Smooth muscle cell of the brain vasculature (primary cell): ENCODE measurements at regions not wholly inside any gene's neighbourhood (a gene's known extent, or its start where the extent isn't known, plus 50 kb on each side); places are given as distances from the start of the nearest gene placed in this dataset.
"Not testable (repeated sequence)": the region's sequence is repeated elsewhere in the genome, so short reads cannot be mapped to it uniquely, and the experiment has no call there.

Experiments
- DNase-seq: peaks from one replicate; pipeline ENCODE4 v3.0.0-alpha.2; 2012; ENCODE audit warnings: low read depth, low spot score

- DNase-seq, result no peak
These were observed 133.2 kb downstream of the LARP7 start for GRCh38 chr4:112770114-112770513.

GRCh38 chr4:112775801-112776200, 138.9 kb downstream of the LARP7 start:
- no peak for DNase-seq

- no peak for DNase-seq
These were observed 139.6 kb downstream of the LARP7 start for GRCh38 chr4:112776535-112776934.

GRCh38 chr4:112778520-112778919, 141.6 kb downstream of the LARP7 start:
- no peak for DNase-seq

- no peak for DNase-seq
These were observed 156.1 kb downstream of the LARP7 start for GRCh38 chr4:112793033-112793432.

- DNase-seq, result no peak
These were observed 163.1 kb downstream of the LARP7 start for GRCh38 chr4:112800001-112800400.

GRCh38 chr4:112801341-112801740, 164.4 kb downstream of the LARP7 start:
- DNase-seq, result no peak

GRCh38 chr4:112802780-112803179, 165.8 kb downstream of the LARP7 start:
- DNase-seq, result no peak

GRCh38 chr4:112807083-112807482, 170.1 kb downstream of the LARP7 start:
- DNase-seq, result no peak

- no peak for DNase-seq
These were observed 171.1 kb downstream of the LARP7 start for GRCh38 chr4:112808001-112808400.

- DNase-seq, result no peak
These were observed 176.8 kb downstream of the LARP7 start for GRCh38 chr4:112813790-112814189.

- DNase-seq, result peak; percentile 54
These were observed 181.1 kb downstream of the LARP7 start for GRCh38 chr4:112817933-112818593.

- no peak for DNase-seq
These were observed 181.6 kb downstream of the LARP7 start for GRCh38 chr4:112818594-112818965.

- no peak for DNase-seq
These were observed 182.8 kb downstream of the LARP7 start for GRCh38 chr4:112819729-112820128.

GRCh38 chr4:112823156-112823555, 186.2 kb downstream of the LARP7 start:
- DNase-seq, result no peak

GRCh38 chr4:112823606-112824005, 186.7 kb downstream of the LARP7 start:
- DNase-seq, result no peak

GRCh38 chr4:112830753-112831386, 193.9 kb downstream of the LARP7 start:
- no peak for DNase-seq

- DNase-seq, result no peak
These were observed 195.6 kb downstream of the LARP7 start for GRCh38 chr4:112832493-112832892.

- DNase-seq, result no peak
These were observed 200.0 kb downstream of the LARP7 start for GRCh38 chr4:112836895-112837294.

GRCh38 chr4:112838015-112838414, 201.1 kb downstream of the LARP7 start:
- not testable (repeated sequence) for DNase-seq

- no peak for DNase-seq
These were observed 203.1 kb downstream of the LARP7 start for GRCh38 chr4:112840061-112840460.

- DNase-seq, result no peak
These were observed 203.7 kb downstream of the LARP7 start for GRCh38 chr4:112840619-112841018.

- DNase-seq, result no peak
These were observed 205.6 kb downstream of the LARP7 start for GRCh38 chr4:112842513-112842912.

- DNase-seq, result no peak
These were observed 204.1 kb upstream of the ANK2 start for GRCh38 chr4:112845386-112845785.
